HepG2 (cell line): ENCODE measurements at regions not wholly inside any gene's neighbourhood (a gene's known extent, or its start where the extent isn't known, plus 50 kb on each side); places are given as distances from the start of the nearest gene placed in this dataset.

Source experiments
- ATAC-seq: fragments of 200-7000 bp; cut with Tn5 transposase; 3 replicates; pipeline ENCODE4 v1.9.1; 2020; ENCODE audit warnings: mild to moderate bottlenecking, moderate library complexity
- BruUV-seq: library from RNA; stranded (reverse); fragments of 400-500 nt; replicated peaks from 2 replicates; lab custom pipeline; 2021; lab: Mats Ljungman, UMichigan
- CTCF ChIA-PET: fragments of 300-600 bp; formaldehyde crosslinking; extraction: SDS; loops from one replicate; lab custom pipeline; 2021; ENCODE audit warnings: low total read pairs, inconsistent platforms, low intra/inter-chr PET ratio; lab: Yijun Ruan, JAX
- POLR2A ChIA-PET: fragments of 350-600 bp; sonication (Branson Sonifier 250); formaldehyde crosslinking; loops from one replicate; lab custom pipeline; 2020; ENCODE audit warnings: antibody characterized with exemption, inconsistent platforms; lab: Yijun Ruan, JAX
- DNase-seq: peaks from one replicate; pipeline ENCODE4 v3.0.0-alpha.2; 2015; ENCODE audit warnings: low spot score
- FAIRE-seq: peaks from 3 replicates; lab custom pipeline; 2011; peaks lifted over from hg19 to GRCh38; lab: Jason Lieb, UNC
- H2AFZ ChIP-seq: one replicate; pipeline ENCODE4 v1.6.1; 2011; ENCODE audit warnings: low read length, inconsistent platforms
- H3K27ac ChIP-seq: fragments of 300-600 bp; 3 replicates; pipeline ENCODE4 v1.8.0; 2011; ENCODE audit warnings: mixed run types, mild to moderate bottlenecking, mixed read lengths, low read length, inconsistent platforms; ENCODE audit not compliant: insufficient read depth; ENCODE audit errors: extremely low read length
- H3K27me3 ChIP-seq, 2 experiments: fragments of 200-600 bp in 1 of 2; 2 replicates in 1 of 2; 3 replicates in 1 of 2; pipeline versions ENCODE4 v1.6.0 to v1.8.0; 2011; ENCODE audit warnings: low read length in 2 of 2, mild to moderate bottlenecking in 2 of 2, moderate library complexity in 2 of 2, inconsistent platforms in 1 of 2; ENCODE audit not compliant: insufficient read depth in 2 of 2, control insufficient read depth in 1 of 2
- H3K36me3 ChIP-seq, 2 experiments: fragments of 200-600 bp in 1 of 2; replicated peaks in 1 of 2; 2 replicates in 1 of 2; 3 replicates in 1 of 2; pipeline versions ENCODE4 v1.5.1 to v1.8.0; 2011; ENCODE audit warnings: low read length in 2 of 2, inconsistent platforms in 1 of 2; ENCODE audit not compliant: insufficient read depth in 2 of 2, control insufficient read depth in 1 of 2
- H3K4me1 ChIP-seq: 2 replicates; pipeline ENCODE4 v1.5.1; 2012; ENCODE audit warnings: low read length, inconsistent platforms; ENCODE audit not compliant: insufficient read depth
- H3K4me2 ChIP-seq: 2 replicates; pipeline ENCODE4 v1.6.0; 2011; ENCODE audit warnings: low read depth, low read length, inconsistent platforms
- H3K4me3 ChIP-seq, 3 experiments: fragments of 200-600 bp in 1 of 3; sonication (generic), shearing (Covaris generic) in 1 of 3; replicated peaks in 1 of 3; 2 replicates each; pipeline ENCODE4 v1.5.1; 2011 to 2016; ENCODE audit warnings: low read length in 3 of 3, inconsistent platforms in 2 of 3, low read depth in 2 of 3, mild to moderate bottlenecking in 2 of 3, control low read depth in 1 of 3, mixed read lengths in 1 of 3; ENCODE audit not compliant: insufficient read depth in 1 of 3
- H3K79me2 ChIP-seq: one replicate; pipeline ENCODE4 v1.6.1; 2011; ENCODE audit warnings: low read length, inconsistent platforms; ENCODE audit not compliant: insufficient read depth
- H3K9ac ChIP-seq: 2 replicates; pipeline ENCODE4 v1.6.0; 2011; ENCODE audit warnings: mild to moderate bottlenecking, low read depth, low read length, inconsistent platforms; ENCODE audit not compliant: insufficient read depth
- H3K9me3 ChIP-seq: 2 replicates; pipeline ENCODE4 v1.5.1; 2012; ENCODE audit warnings: mild to moderate bottlenecking, low read length
- H4K20me1 ChIP-seq: 2 replicates; pipeline ENCODE4 v1.6.0; 2011; ENCODE audit warnings: inconsistent platforms, mild to moderate bottlenecking, low read length, moderate library complexity; ENCODE audit not compliant: insufficient read depth
- ZBTB40 ChIP-seq, 2 experiments: fragments of 450-650 bp in 1 of 2; sonication (generic) in 1 of 2; formaldehyde crosslinking in 1 of 2; IDR thresholded peaks; 2 replicates each; pipeline versions ENCODE4 v1.6.1 to v1.8.0; 2016 to 2022; ENCODE audit warnings: antibody characterized with exemption in 1 of 2, mild to moderate bottlenecking in 1 of 2, missing genetic modification reagents in 1 of 2
- ZNF558 ChIP-seq: sonication (generic); formaldehyde crosslinking; IDR thresholded peaks from 2 replicates; pipeline ENCODE4 v1.9.0; 2022; ENCODE audit warnings: mild to moderate bottlenecking, missing genetic modification reagents, borderline replicate concordance
- WGBS: methylation state at CpG from one replicate; pipeline ENCODE4 v1.1.6; 2017; ENCODE audit warnings: low lambda C conversion rate; 5-methylcytosine and 5-hydroxymethylcytosine counted together
- in situ Hi-C: cut with HindIII; loops from 2 replicates; pipeline ENCODE4 v1.10.0; 2017; ENCODE audit warnings: low pct_unique_long_range_greater_than_20kb; ENCODE audit not compliant: extremely low pct_ligation_motif_present
- intact Hi-C: fragments of 100-400 bp; cut with micrococcal nuclease; formaldehyde crosslinking; loops from one replicate; pipeline ENCODE4 v1.10.0; 2022; ENCODE audit not compliant: unreplicated experiment

- no peak overlapping the region for H2AFZ ChIP-seq
Observed at GRCh38 chr12:111040690-111041089, 120.3 kb upstream of the MYL2 start.

More at GRCh38 chr12:111040690-111041089, 120.3 kb upstream of the MYL2 start:
- ChIA-PET CTCF (no interaction called here), POLR2A (no interaction called here)
- TF ChIP-seq ZBTB40 (IDR thresholded peaks at IDR 0.05) (0 out of 2 replicates have a peak, but pooled peaks have one; percentile 21), ZBTB40 (CRISPR knock-in tag; IDR thresholded peaks at IDR 0.05) (peak; percentile 89), ZNF558 (CRISPR knock-in tag) (no peak)
- TF ChIP-seq, all 625 proteins: peak for 1
- H3K79me2 ChIP-seq: no peaks in the 10 kb centered on the region
- H3K9ac ChIP-seq: no peak overlapping the region
- WGBS: 2% methylated on average over 3 of the region's 3 CpGs
- DNase-seq (no peak), FAIRE-seq (no peak), ATAC-seq (no peak)
- no peak overlapping the region for H3K27ac ChIP-seq
- H3K4me1 ChIP-seq: no peaks in the 10 kb centered on the region
- H4K20me1 ChIP-seq: no peaks in the 10 kb centered on the region
- intact Hi-C loops: no loop called here
- no peaks in the 10 kb centered on the region for H3K36me3 ChIP-seq
- in situ Hi-C loops: no loop called here
- no TSS peak for BruUV-seq
- no peaks in the 10 kb centered on the region for H3K9me3 ChIP-seq
- no peak overlapping the region for H3K4me2 ChIP-seq
- no peak overlapping the region for H3K4me3 ChIP-seq
- H3K27me3 ChIP-seq: peaks cover 1 to 27% of the 10 kb centered on the region in 2 experiments; a peak in 4 of 5 replicates
